Heart right ventricle (tissue), 16 donors: ENCODE measurements at regions not wholly inside any gene's neighbourhood (a gene's known extent, or its start where the extent isn't known, plus 50 kb on each side); places are given as distances from the start of the nearest gene placed in this dataset.

ENCODE experiments used
- ATAC-seq, 8 donors: fragments of 200-7000 bp; cut with Tn5 transposase; one replicate each; pipeline ENCODE4 v1.9.1; 2020; ENCODE audit warnings: mild to moderate bottlenecking in 8 of 8, moderate library complexity in 8 of 8, moderate number of reproducible peaks in 1 of 8
- DNase-seq, 2 donors: peaks; one replicate each; pipeline ENCODE4 v3.0.0-alpha.2; 2020
- H3K27ac ChIP-seq, 10 donors: fragments of 200-600 bp; sonication (generic) in 2 of 10; one replicate each; pipeline versions ENCODE4 v1.5.0 to v1.8.0; 2020 to 2022; ENCODE audit warnings: mild to moderate bottlenecking in 3 of 10
- H3K27me3 ChIP-seq, 7 donors: fragments of 200-600 bp; one replicate each; pipeline ENCODE4 v1.8.0; 2021 to 2022; ENCODE audit warnings: mild to moderate bottlenecking in 2 of 7
- H3K36me3 ChIP-seq, 9 donors: fragments of 200-600 bp; sonication (generic) in 1 of 9; one replicate each; pipeline versions ENCODE4 v1.5.0 to v1.8.0; 2020 to 2022; ENCODE audit warnings: mild to moderate bottlenecking in 2 of 9
- H3K4me1 ChIP-seq, 9 donors: fragments of 200-600 bp; sonication (generic) in 1 of 9; one replicate each; pipeline versions ENCODE4 v1.5.0 to v1.8.0; 2020 to 2022; ENCODE audit warnings: mild to moderate bottlenecking in 4 of 9
- H3K4me3 ChIP-seq, 10 donors: fragments of 200-600 bp; sonication (generic) in 2 of 10; one replicate each; pipeline versions ENCODE4 v1.5.0 to v1.8.0; 2020 to 2022; ENCODE audit warnings: mild to moderate bottlenecking in 7 of 10, moderate library complexity in 2 of 10
- H3K9me3 ChIP-seq, 11 donors: fragments of 200-600 bp in 10 of 11; sonication (generic) in 2 of 11; one replicate each; pipeline versions ENCODE4 v1.5.0 to v1.8.0; 2013 to 2022; ENCODE audit warnings: mild to moderate bottlenecking in 2 of 11, control low read depth in 1 of 11, moderate library complexity in 1 of 11
- CTCF ChIP-seq, 9 donors: fragments of 200-600 bp; sonication (generic) in 2 of 9; IDR thresholded peaks; one replicate each; pipeline versions ENCODE4 v1.5.0 to v1.8.0; 2021 to 2022; ENCODE audit warnings: antibody characterized with exemption in 9 of 9, mild to moderate bottlenecking in 5 of 9, moderate library complexity in 1 of 9
- WGBS, 2 donors: extraction: QIAGEN DNeasy Blood & Tissue Kit; methylation state at CpG; one replicate each; pipeline ENCODE4 v1.1.7; 2013; ENCODE audit warnings: inconsistent platforms in 1 of 2; 5-methylcytosine and 5-hydroxymethylcytosine counted together
- intact Hi-C, 10 donors: fragments of 100-400 bp; cut with DNase I; formaldehyde crosslinking; loops; one replicate each; pipeline versions ENCODE4 v1.11.1 to v1.14.2; 2022
- donor health status: Arrhythmogenic right ventricular cardiomyopathy.
- donor health status: ischemic (EF 13 %, LVEDD 7.1; RV severe dilation, severe dysfunction).
- donor health status: healthy with polysubstance abuse.
- donor health status: DM: no; HTN: yes; CAD: no.
- donor health status: DM: no; HTN: no; CAD: no.
- donor health status: ischemic (EF 25% LVEDD 6.9; RV normal size, moderate dysfunction).
- donor health status: ischemic (EF 25% LVEDD 5.7; RV mildly dilated, moderate dysfunction).
- donor health status: healthy.
- donor health status: DM: yes; HTN: yes; CAD: no.
- donor health status: Ischemic cardiomyopathy.
- donor health status: ischemic (EF 35%, LVEDD 5.7; RV mildly dilated, moderate dysfunction).
- donor health status: nonischemic (EF 11% LVEDD 7.7; RV severe dilation, severe dysfunction).
- donor health status: DM: yes; HTN: yes; CAD: no.
- donor health status: PGD.
- donor health status: ischemic (EF 29% LVEDD 5.4; RV normal size, mild dysfunction).
- donor health status: nonischemic (EF 23%, LVEDD 6.1; RV moderate dilation, normal function).

GRCh38 chr12:127431177-127431576 lies 835.8 kb upstream of the TMEM132C start:
- ATAC-seq (no peak), DNase-seq (no peak)
- no peaks in the 10 kb centered on the region for H3K4me1 ChIP-seq
- TF ChIP-seq CTCF (IDR thresholded peaks at IDR 0.05), result no peak
- H3K9me3 ChIP-seq, result no peaks in the 10 kb centered on the region
- intact Hi-C loops, result no loop called here
- no peaks in the 10 kb centered on the region for H3K36me3 ChIP-seq
- H3K4me3 ChIP-seq, result no peak overlapping the region
- H3K27ac ChIP-seq, result no peak overlapping the region
- 85 to 87% methylated on average over 6 of the region's 6 CpGs for WGBS, 2 donors
- H3K27me3 ChIP-seq, result peaks cover 0 to 23% (median 0%) of the 10 kb centered on the region in 7 donors

GRCh38 chr12:127431594-127431993 lies 835.4 kb upstream of the TMEM132C start:
- DNase-seq (no peak), ATAC-seq (no peak)
- Histone ChIP-seq H3K4me1 (no peaks in the 10 kb centered on the region), H3K27ac (no peak overlapping the region), H3K4me3 (no peak overlapping the region), H3K9me3 (no peaks in the 10 kb centered on the region), H3K36me3 (no peaks in the 10 kb centered on the region), H3K27me3 (peaks cover 0 to 23% (median 3%) of the 10 kb centered on the region in 7 donors)
- no peak for TF ChIP-seq CTCF (IDR thresholded peaks at IDR 0.05)
- intact Hi-C loops, result no loop called here
- WGBS, 2 donors, result 64 to 65% methylated on average over 5 of the region's 5 CpGs

GRCh38 chr12:127435439-127435838 lies 831.5 kb upstream of the TMEM132C start:
- H3K27ac ChIP-seq, result no peak overlapping the region
- 79 to 84% methylated on average over 3 of the region's 3 CpGs for WGBS, 2 donors
- H3K4me1 ChIP-seq, result no peaks in the 10 kb centered on the region
- H3K4me3 ChIP-seq, result no peak overlapping the region
- intact Hi-C loops, result no loop called here
- DNase-seq, result no peak
- ATAC-seq, result no peak
- TF ChIP-seq CTCF (IDR thresholded peaks at IDR 0.05), result no peak
- H3K27me3 ChIP-seq, result peaks cover 0 to 17% (median 12%) of the 10 kb centered on the region in 7 donors
- no peaks in the 10 kb centered on the region for H3K36me3 ChIP-seq
- H3K9me3 ChIP-seq, result peaks cover 0 to 10% (median 0%) of the 10 kb centered on the region in 11 donors

- Histone ChIP-seq H3K4me3 (no peak overlapping the region), H3K36me3 (no peaks in the 10 kb centered on the region), H3K4me1 (no peaks in the 10 kb centered on the region), H3K9me3 (peaks cover 0 to 14% (median 0%) of the 10 kb centered on the region in 11 donors), H3K27me3 (peaks cover 0 to 15% (median 3%) of the 10 kb centered on the region in 7 donors), H3K27ac (no peak overlapping the region)
- WGBS, 2 donors, result 89 to 91% methylated on average over 3 of the region's 3 CpGs
- DNase-seq (no peak), ATAC-seq (no peak)
- intact Hi-C loops, result no loop called here
- no peak for TF ChIP-seq CTCF (IDR thresholded peaks at IDR 0.05)
These were observed 828.3 kb upstream of the TMEM132C start for GRCh38 chr12:127438512-127439244.
